Body of pancreas (tissue), 4 donors: ENCODE measurements at regions not wholly inside any gene's neighbourhood (a gene's known extent, or its start where the extent isn't known, plus 50 kb on each side); places are given as distances from the start of the nearest gene placed in this dataset.

Experiments used
- ATAC-seq: fragments of 150-250 bp; one replicate; pipeline ENCODE4 v1.9.1; 2016
- DNase-seq, 4 donors: peaks; one replicate each; pipeline ENCODE4 v3.0.0-alpha.2; 2019
- H3K27ac ChIP-seq, 4 donors: fragments of 200-600 bp; sonication (generic); 1 replicate in 3 of 4; 2 replicates in 1 of 4; pipeline versions ENCODE4 v1.5.1 to v1.6.1; 2016 to 2019; ENCODE audit warnings: mild to moderate bottlenecking in 1 of 4, mixed read lengths in 1 of 4, moderate library complexity in 1 of 4
- H3K27me3 ChIP-seq, 2 donors: fragments of 200-600 bp; sonication (generic); one replicate each; pipeline ENCODE4 v1.6.0; 2016; ENCODE audit warnings: mild to moderate bottlenecking in 1 of 2
- H3K36me3 ChIP-seq, 2 donors: fragments of 200-600 bp; sonication (generic); replicated peaks in 1 of 2; 2 replicates each; pipeline ENCODE4 v1.5.1; 2016; ENCODE audit warnings: low read depth in 2 of 2; ENCODE audit not compliant: insufficient read depth in 1 of 2
- H3K4me1 ChIP-seq: fragments of 200-600 bp; sonication (generic); one replicate; pipeline ENCODE4 v1.6.0; 2016
- H3K4me3 ChIP-seq, 2 donors: fragments of 200-600 bp; sonication (generic); 1 replicate in 1 of 2; 2 replicates in 1 of 2; pipeline ENCODE4 v1.5.1; 2016 to 2019
- H3K9me3 ChIP-seq, 3 donors: fragments of 200-600 bp; sonication (generic); 1 replicate in 2 of 3; 2 replicates in 1 of 3; pipeline ENCODE4 v1.5.1; 2016
- CTCF ChIP-seq, 7 experiments: fragments of 450-650 bp in 4 of 7; fragments of 200-600 bp in 3 of 7; sonication (generic) in 3 of 7; IDR thresholded peaks; one replicate each; pipeline ENCODE4 v1.5.1; 2016 to 2019; ENCODE audit warnings: antibody characterized with exemption in 7 of 7
- POLR2A ChIP-seq, 3 donors: fragments of 450-650 bp; IDR thresholded peaks; one replicate each; pipeline ENCODE4 v1.6.1; 2016; ENCODE audit warnings: antibody characterized with exemption in 3 of 3, mild to moderate bottlenecking in 2 of 3
- WGBS, 2 donors: methylation state at CpG; one replicate each; pipeline ENCODE4 v1.1.5; 2017; 5-methylcytosine and 5-hydroxymethylcytosine counted together
- intact Hi-C: fragments of 100-400 bp; cut with DNase I; formaldehyde crosslinking; loops from one replicate; pipeline ENCODE4 v1.15.1; 2023

GRCh38 chr17:5931616-5932015, 138.6 kb upstream of the WSCD1 start:
- TF ChIP-seq CTCF (IDR thresholded peaks at IDR 0.05), result no peak
- TF ChIP-seq POLR2A (IDR thresholded peaks at IDR 0.05), result no peak
- Histone ChIP-seq H3K9me3 (no peaks in the 10 kb centered on the region), H3K27me3 (no peaks in the 10 kb centered on the region), H3K4me1 (no peaks in the 10 kb centered on the region), H3K27ac (no peak overlapping the region), H3K4me3 (no peak overlapping the region), H3K36me3 (no peaks in the 10 kb centered on the region)
- intact Hi-C loops, result no loop called here
- 30 to 41% methylated on average over 8 to 9 of the region's 9 CpGs for WGBS, 2 donors
- ATAC-seq (no peak), DNase-seq (no peak)

GRCh38 chr17:5933430-5933829, 136.7 kb upstream of the WSCD1 start:
- no peak for DNase-seq
- TF ChIP-seq POLR2A (IDR thresholded peaks at IDR 0.05) (no peak), CTCF (IDR thresholded peaks at IDR 0.05) (no peak)

GRCh38 chr17:5941258-5941657, 128.9 kb upstream of the WSCD1 start:
- Histone ChIP-seq H3K27ac (no peak overlapping the region), H3K27me3 (no peaks in the 10 kb centered on the region), H3K4me1 (no peaks in the 10 kb centered on the region), H3K9me3 (no peaks in the 10 kb centered on the region), H3K4me3 (no peak overlapping the region), H3K36me3 (no peaks in the 10 kb centered on the region)
- 74 to 76% methylated on average over 5 of the region's 5 CpGs for WGBS, 2 donors
- DNase-seq (no peak), ATAC-seq (no peak)
- intact Hi-C loops, result no loop called here
- TF ChIP-seq CTCF (IDR thresholded peaks at IDR 0.05) (no peak), POLR2A (IDR thresholded peaks at IDR 0.05) (no peak)

More at GRCh38 chr17:5933430-5933829, 136.7 kb upstream of the WSCD1 start:
- no peaks in the 10 kb centered on the region for H3K27me3 ChIP-seq
- no peak overlapping the region for H3K27ac ChIP-seq
- intact Hi-C loops, result no loop called here
- no peak for ATAC-seq
- no peaks in the 10 kb centered on the region for H3K36me3 ChIP-seq
- no peaks in the 10 kb centered on the region for H3K4me1 ChIP-seq
- 67 to 68% methylated on average over 7 of the region's 7 CpGs for WGBS, 2 donors
- H3K9me3 ChIP-seq, result no peaks in the 10 kb centered on the region
- no peak overlapping the region for H3K4me3 ChIP-seq

- TF ChIP-seq POLR2A (IDR thresholded peaks at IDR 0.05) (no peak), CTCF (IDR thresholded peaks at IDR 0.05) (no peak)
- intact Hi-C loops, result no loop called here
- H3K27me3 ChIP-seq, result no peaks in the 10 kb centered on the region
- H3K9me3 ChIP-seq, result no peaks in the 10 kb centered on the region
- H3K36me3 ChIP-seq, result no peaks in the 10 kb centered on the region
- H3K4me1 ChIP-seq, result no peaks in the 10 kb centered on the region
- H3K27ac ChIP-seq, result no peak overlapping the region
- DNase-seq (no peak), ATAC-seq (no peak)
- H3K4me3 ChIP-seq, result no peak overlapping the region
- WGBS, 2 donors, result 32 to 41% methylated on average over 7 of the region's 7 CpGs
Observed at GRCh38 chr17:5942687-5943086, 127.5 kb upstream of the WSCD1 start.

GRCh38 chr17:5943232-5943631, 126.9 kb upstream of the WSCD1 start:
- TF ChIP-seq POLR2A (IDR thresholded peaks at IDR 0.05) (no peak), CTCF (IDR thresholded peaks at IDR 0.05) (no peak)
- Histone ChIP-seq H3K27ac (no peak overlapping the region), H3K4me3 (no peak overlapping the region), H3K27me3 (no peaks in the 10 kb centered on the region), H3K36me3 (no peaks in the 10 kb centered on the region), H3K4me1 (no peaks in the 10 kb centered on the region), H3K9me3 (no peaks in the 10 kb centered on the region)
- no peak for DNase-seq
- ATAC-seq, result no peak
- intact Hi-C loops, result no loop called here
- WGBS, 2 donors, result 14 to 16% methylated on average over 7 of the region's 7 CpGs
